ENCODE measurements at regions not wholly inside any gene's neighbourhood (a gene's known extent, or its start where the extent isn't known, plus 50 kb on each side); places are given as distances from the start of the nearest gene placed in this dataset.

DNA sequence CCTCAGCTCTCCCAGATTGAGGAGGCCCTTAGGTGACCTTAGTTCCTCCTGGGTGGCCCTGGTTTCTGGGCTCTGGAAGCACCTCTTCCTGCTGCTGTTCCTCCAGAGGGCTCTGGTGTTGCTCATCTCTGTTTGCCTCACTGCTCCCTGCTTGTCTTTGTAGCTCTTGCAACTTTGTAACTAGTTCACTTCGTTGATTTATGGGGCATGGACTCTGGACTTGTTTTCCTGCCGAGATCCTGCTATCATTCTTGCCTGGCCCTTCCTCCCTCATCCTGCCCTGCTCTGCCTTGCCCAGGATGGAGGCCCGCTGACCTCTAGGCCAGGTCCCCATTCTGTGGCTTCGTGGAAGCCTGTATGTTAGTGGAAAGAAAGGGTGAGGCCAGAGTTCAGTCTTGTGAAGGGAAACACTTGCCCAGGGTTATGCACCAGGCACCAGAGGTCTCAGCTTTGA lies 169.3 kb downstream of the MACROH2A1 start:
- WGBS, result 83% methylated on average over 4 of the region's 4 CpGs
- Histone ChIP-seq H3K36me3 (no peaks in the 10 kb centered on the region), H3K9me3 (no peaks in the 10 kb centered on the region), H3K27ac (no peak overlapping the region), H3K4me1 (peaks cover 29% of the 10 kb centered on the region), H3K27me3 (no peaks in the 10 kb centered on the region), H3K4me3 (no peak overlapping the region)
- TF ChIP-seq, protein P1, sequence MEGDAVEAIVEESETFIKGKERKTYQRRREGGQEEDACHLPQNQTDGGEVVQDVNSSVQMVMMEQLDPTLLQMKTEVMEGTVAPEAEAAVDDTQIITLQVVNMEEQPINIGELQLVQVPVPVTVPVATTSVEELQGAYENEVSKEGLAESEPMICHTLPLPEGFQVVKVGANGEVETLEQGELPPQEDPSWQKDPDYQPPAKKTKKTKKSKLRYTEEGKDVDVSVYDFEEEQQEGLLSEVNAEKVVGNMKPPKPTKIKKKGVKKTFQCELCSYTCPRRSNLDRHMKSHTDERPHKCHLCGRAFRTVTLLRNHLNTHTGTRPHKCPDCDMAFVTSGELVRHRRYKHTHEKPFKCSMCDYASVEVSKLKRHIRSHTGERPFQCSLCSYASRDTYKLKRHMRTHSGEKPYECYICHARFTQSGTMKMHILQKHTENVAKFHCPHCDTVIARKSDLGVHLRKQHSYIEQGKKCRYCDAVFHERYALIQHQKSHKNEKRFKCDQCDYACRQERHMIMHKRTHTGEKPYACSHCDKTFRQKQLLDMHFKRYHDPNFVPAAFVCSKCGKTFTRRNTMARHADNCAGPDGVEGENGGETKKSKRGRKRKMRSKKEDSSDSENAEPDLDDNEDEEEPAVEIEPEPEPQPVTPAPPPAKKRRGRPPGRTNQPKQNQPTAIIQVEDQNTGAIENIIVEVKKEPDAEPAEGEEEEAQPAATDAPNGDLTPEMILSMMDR (IDR thresholded peaks at IDR 0.05), result no peak
- TF ChIP-seq EP300 (IDR thresholded peaks at IDR 0.05) (no peak), POLR2A (IDR thresholded peaks at IDR 0.05) (no peak), POLR2AphosphoS5 (IDR thresholded peaks at IDR 0.05) (no peak)
- no peak for DNase-seq (ENCODE audit: low spot score in 2 of 2)

DNA sequence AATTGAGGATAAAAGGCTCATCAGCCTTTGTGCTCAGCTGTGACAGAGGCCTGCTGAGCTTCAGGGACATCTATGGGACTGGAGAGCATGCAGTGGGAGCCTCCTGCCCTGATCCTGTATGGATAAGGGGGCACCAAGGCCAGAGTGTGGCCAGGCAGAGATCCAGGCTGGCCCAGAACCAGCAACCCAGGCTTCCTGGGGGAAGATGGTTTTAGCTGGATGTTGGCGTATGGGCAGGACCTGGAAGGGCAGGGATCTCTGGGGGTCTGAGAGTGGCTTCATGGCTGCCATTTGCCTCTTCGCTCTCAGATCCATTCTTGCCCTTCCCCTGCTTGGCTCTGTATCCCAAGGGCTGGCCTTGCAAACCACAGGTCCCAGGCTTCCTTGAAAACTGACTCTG lies 169.9 kb downstream of the MACROH2A1 start:
- 94% methylated on average over 2 of the region's 2 CpGs for WGBS
- Histone ChIP-seq H3K36me3 (no peaks in the 10 kb centered on the region), H3K4me3 (no peak overlapping the region), H3K27me3 (no peaks in the 10 kb centered on the region), H3K9me3 (no peaks in the 10 kb centered on the region), H3K27ac (no peak overlapping the region), H3K4me1 (peaks cover 29% of the 10 kb centered on the region)
- no peak for TF ChIP-seq POLR2A (IDR thresholded peaks at IDR 0.05)
- no peak for TF ChIP-seq EP300 (IDR thresholded peaks at IDR 0.05)
- TF ChIP-seq POLR2AphosphoS5 (IDR thresholded peaks at IDR 0.05), result no peak
- TF ChIP-seq, protein P1 (IDR thresholded peaks at IDR 0.05), result no peak
- no peak for DNase-seq (ENCODE audit: low spot score in 2 of 2)

DNA sequence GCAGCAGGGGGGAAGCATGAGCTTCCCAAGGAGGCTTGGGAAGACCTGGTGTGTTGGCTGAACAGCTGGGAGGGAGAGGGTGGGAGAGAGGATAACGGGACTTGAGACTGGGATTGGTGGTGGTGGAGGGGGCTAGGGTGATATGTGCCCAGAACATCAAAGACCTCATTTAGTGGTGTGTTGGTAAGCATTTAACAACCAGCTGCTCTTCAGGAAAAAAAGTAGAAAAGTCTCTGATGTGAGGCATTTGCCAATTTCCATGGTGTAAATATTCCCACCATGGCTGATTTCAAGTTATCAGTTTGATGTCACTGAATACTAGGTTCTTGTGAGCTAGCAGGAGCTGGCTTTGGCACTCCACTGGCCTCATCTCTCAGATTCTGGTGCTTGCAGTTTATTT lies 170.8 kb downstream of the MACROH2A1 start:
- Histone ChIP-seq H3K27me3 (no peaks in the 10 kb centered on the region), H3K27ac (no peak overlapping the region), H3K4me3 (no peak overlapping the region), H3K9me3 (no peaks in the 10 kb centered on the region), H3K4me1 (peaks cover 27% of the 10 kb centered on the region), H3K36me3 (no peaks in the 10 kb centered on the region)
- WGBS, result 91% methylated on average over 1 of the region's 1 CpG
- no peak for DNase-seq (ENCODE audit: low spot score in 2 of 2)
- TF ChIP-seq, protein P1 (IDR thresholded peaks at IDR 0.05), result no peak
- no peak for TF ChIP-seq POLR2A (IDR thresholded peaks at IDR 0.05)
- TF ChIP-seq POLR2AphosphoS5 (IDR thresholded peaks at IDR 0.05), result no peak
- TF ChIP-seq EP300 (IDR thresholded peaks at IDR 0.05), result no peak

DNA sequence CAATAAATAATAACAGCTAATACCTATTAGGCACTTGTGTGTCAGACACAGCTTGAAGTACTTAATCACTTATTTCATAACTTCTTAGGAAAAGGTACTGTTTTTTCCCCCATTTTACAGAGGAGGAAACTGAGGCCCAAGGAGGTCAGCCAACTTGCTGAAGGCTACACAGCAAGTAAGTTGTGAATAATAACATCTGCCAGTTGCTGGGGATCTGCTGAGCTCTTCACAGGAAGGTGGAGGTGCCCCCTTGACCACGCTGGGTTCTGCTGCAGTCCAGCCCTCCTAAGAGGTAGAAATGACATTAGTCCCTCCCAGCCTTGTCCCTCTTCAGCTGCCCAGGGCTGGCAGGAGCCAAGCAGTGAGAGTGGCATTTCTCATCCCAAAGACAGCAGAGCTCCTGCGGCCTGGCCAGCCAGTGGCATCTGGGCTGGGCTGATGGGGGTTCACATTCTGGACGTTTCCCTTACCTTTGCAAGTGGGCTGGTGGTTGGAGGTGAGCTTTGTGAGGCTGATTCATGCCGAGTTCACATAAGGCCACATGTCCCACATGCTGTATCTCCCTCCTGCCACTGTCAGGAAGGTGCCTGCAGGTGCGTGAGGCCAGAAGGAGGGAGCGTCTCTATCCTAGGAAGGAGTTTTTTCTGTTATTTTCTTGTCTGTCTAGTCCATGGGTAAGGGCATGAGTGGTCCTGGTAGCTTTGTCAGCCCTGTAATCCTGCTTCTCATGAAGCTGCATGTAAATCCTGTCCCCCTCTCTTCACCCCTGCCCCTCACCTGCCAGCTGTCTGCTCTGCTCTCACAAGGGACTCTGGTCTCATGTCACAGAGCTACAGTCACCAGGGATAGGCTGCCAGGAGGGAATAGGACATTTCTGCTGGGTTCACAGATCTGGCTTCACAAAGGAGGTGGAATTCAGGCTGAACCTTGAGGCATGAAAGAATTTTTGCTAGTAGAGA lies 171.7 kb downstream of the MACROH2A1 start:
- no peak for DNase-seq (ENCODE audit: low spot score in 2 of 2)
- TF ChIP-seq, protein P1 (IDR thresholded peaks at IDR 0.05), result no peak
- H3K27ac ChIP-seq, result no peak overlapping the region
- H3K9me3 ChIP-seq, result no peaks in the 10 kb centered on the region
- no peaks in the 10 kb centered on the region for H3K27me3 ChIP-seq
- 85% methylated on average over 5 of the region's 6 CpGs for WGBS
- peaks cover 25% of the 10 kb centered on the region for H3K4me1 ChIP-seq
- no peak overlapping the region for H3K4me3 ChIP-seq
- no peaks in the 10 kb centered on the region for H3K36me3 ChIP-seq

DNA sequence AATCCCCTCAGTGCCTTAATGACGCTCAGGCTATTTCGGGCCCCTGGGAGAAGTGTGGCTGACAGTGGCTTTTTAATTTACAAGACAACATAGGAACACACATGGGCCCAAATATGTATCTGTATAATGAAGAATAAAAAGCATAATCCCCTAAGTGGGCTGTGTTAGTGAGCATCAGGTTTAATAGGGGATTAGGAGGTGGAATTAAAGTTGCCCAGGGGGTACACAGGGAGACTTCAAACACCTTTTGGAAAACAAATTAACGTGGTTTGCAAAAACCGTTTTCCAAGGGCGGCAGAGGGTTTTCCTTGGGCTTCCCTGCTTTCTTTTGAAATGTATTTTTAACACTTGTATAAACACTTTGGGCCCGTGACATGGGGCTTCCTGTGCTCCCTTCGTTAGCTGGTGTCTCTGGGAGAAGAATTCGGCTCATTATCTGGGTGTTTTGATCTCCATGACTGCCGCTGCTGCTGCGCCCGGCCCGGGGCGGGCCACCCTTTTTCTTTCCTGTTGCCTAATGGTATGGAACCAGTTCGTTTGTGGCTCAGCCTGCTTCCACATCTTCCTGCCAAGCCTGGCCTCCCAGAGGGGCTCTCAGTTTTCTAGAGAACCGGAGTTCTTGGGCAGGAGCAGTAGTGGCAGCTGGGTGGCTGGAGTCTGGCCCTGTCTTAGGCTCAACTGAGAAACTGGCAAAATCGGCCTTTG lies 173.0 kb downstream of the MACROH2A1 start:
- 58% methylated on average over 16 of the region's 16 CpGs for WGBS
- peak; percentile 21 to 24 for DNase-seq (ENCODE audit: low spot score in 2 of 2)
- peaks cover 30% of the 10 kb centered on the region for H3K4me1 ChIP-seq
- H3K9me3 ChIP-seq, result no peaks in the 10 kb centered on the region
- H3K27me3 ChIP-seq, result no peaks in the 10 kb centered on the region
- no peak overlapping the region for H3K27ac ChIP-seq
- TF ChIP-seq POLR2A (IDR thresholded peaks at IDR 0.05) (no peak), POLR2AphosphoS5 (IDR thresholded peaks at IDR 0.05) (no peak), EP300 (IDR thresholded peaks at IDR 0.05) (no peak)
- TF ChIP-seq, protein P1 (IDR thresholded peaks at IDR 0.05), result no peak
- no peak overlapping the region for H3K4me3 ChIP-seq
- H3K36me3 ChIP-seq, result no peaks in the 10 kb centered on the region
